Islet precursor cell (in vitro differentiated cells): ENCODE measurements at regions not wholly inside any gene's neighbourhood (a gene's known extent, or its start where the extent isn't known, plus 50 kb on each side); places are given as distances from the start of the nearest gene placed in this dataset.
A peak's percentile ranks its signal among the peaks of the same experiment; 100 is the strongest.

Source experiments
- DNase-seq: peaks from one replicate; pipeline ENCODE4 v3.0.0-alpha.2; 2018

GRCh38 chrX:45766981-45767501 is 566.4 kb upstream of the DIPK2B start:
- no peak for DNase-seq

- no peak for DNase-seq
These were observed 565.1 kb upstream of the DIPK2B start for GRCh38 chrX:45765767-45766166.

- DNase-seq: no peak
These were observed 564.6 kb upstream of the DIPK2B start for GRCh38 chrX:45765281-45765680.

- no peak for DNase-seq
These were observed 562.3 kb upstream of the DIPK2B start for GRCh38 chrX:45762699-45763647.

GRCh38 chrX:45761920-45762319 is 561.2 kb upstream of the DIPK2B start:
- no peak for DNase-seq

- peak; percentile 55 for DNase-seq
These were observed 559.6 kb upstream of the DIPK2B start for GRCh38 chrX:45760187-45760742.

- no peak for DNase-seq
These were observed 558.2 kb upstream of the DIPK2B start for GRCh38 chrX:45758738-45759397.

GRCh38 chrX:45758319-45758718 is 557.6 kb upstream of the DIPK2B start:
- peak; percentile 69 for DNase-seq

GRCh38 chrX:45757272-45757671 is 556.6 kb upstream of the DIPK2B start:
- no peak for DNase-seq

- DNase-seq: no peak
These were observed 555.9 kb upstream of the DIPK2B start for GRCh38 chrX:45756557-45756956.

GRCh38 chrX:45755703-45756102 is 555.0 kb upstream of the DIPK2B start:
- DNase-seq: no peak

GRCh38 chrX:45751156-45751555 is 550.5 kb upstream of the DIPK2B start:
- DNase-seq: no peak

- no peak for DNase-seq
These were observed 550.0 kb upstream of the DIPK2B start for GRCh38 chrX:45750639-45751038.

- DNase-seq: no peak
These were observed 548.7 kb upstream of the DIPK2B start for GRCh38 chrX:45749375-45749774.

GRCh38 chrX:45748369-45748774 is 547.7 kb upstream of the DIPK2B start:
- no peak for DNase-seq

GRCh38 chrX:45747905-45748304 is 547.2 kb upstream of the DIPK2B start:
- DNase-seq: no peak

GRCh38 chrX:45745479-45745878 is 544.8 kb upstream of the DIPK2B start:
- no peak for DNase-seq

GRCh38 chrX:45743906-45744625 is 543.4 kb upstream of the DIPK2B start:
- DNase-seq: no peak

- peak; percentile 59 for DNase-seq
These were observed 542.4 kb upstream of the DIPK2B start for GRCh38 chrX:45743081-45743533.

GRCh38 chrX:45740291-45740690 is 539.6 kb upstream of the DIPK2B start:
- no peak for DNase-seq

- no peak for DNase-seq
These were observed 534.9 kb upstream of the DIPK2B start for GRCh38 chrX:45735571-45735970.

GRCh38 chrX:45731448-45731847 is 530.8 kb upstream of the DIPK2B start:
- DNase-seq: no peak

- DNase-seq: no peak
These were observed 527.1 kb upstream of the DIPK2B start for GRCh38 chrX:45727761-45728160.
